ENCODE measurements at regions not wholly inside any gene's neighbourhood (a gene's known extent, or its start where the extent isn't known, plus 50 kb on each side); places are given as distances from the start of the nearest gene placed in this dataset.

GRCh38 chr1:228650141-228650540 is 85.1 kb upstream of the RHOU start:
- TF ChIP-seq POLR2A (IDR thresholded peaks at IDR 0.05) (no peak), CTCF (IDR thresholded peaks at IDR 0.05) (no peak)
